GM12864 (cell line): ENCODE measurements at regions not wholly inside any gene's neighbourhood (a gene's known extent, or its start where the extent isn't known, plus 50 kb on each side); places are given as distances from the start of the nearest gene placed in this dataset.

Experiments used
- DNase-seq: peaks from one replicate; pipeline ENCODE4 v3.0.0-alpha.2; 2011; ENCODE audit warnings: low read depth
- H3K4me3 ChIP-seq: 2 replicates; pipeline ENCODE4 v1.5.1; 2011; ENCODE audit warnings: mild to moderate bottlenecking, low read depth, low read length, control low read depth
- CTCF ChIP-seq: IDR thresholded peaks from 2 replicates; pipeline ENCODE4 v1.5.1; 2011; ENCODE audit warnings: low read depth, mild to moderate bottlenecking, moderate library complexity, low read length, control low read depth, inconsistent platforms; ENCODE audit errors: missing control alignments

GRCh38 chr4:123737156-123737555, 340.6 kb downstream of the SPRY1 start:
- no peak for DNase-seq
- no peak for TF ChIP-seq CTCF
- no peak overlapping the region for H3K4me3 ChIP-seq

- no peak for TF ChIP-seq CTCF
- no peak for DNase-seq
- no peak overlapping the region for H3K4me3 ChIP-seq
These were observed 343.2 kb downstream of the SPRY1 start for GRCh38 chr4:123739806-123740205.

- TF ChIP-seq CTCF = no peak
- no peak for DNase-seq
- H3K4me3 ChIP-seq = no peak overlapping the region
These were observed 343.6 kb downstream of the SPRY1 start for GRCh38 chr4:123740236-123740635.

GRCh38 chr4:123741906-123742305, 345.3 kb downstream of the SPRY1 start:
- no peak for TF ChIP-seq CTCF
- H3K4me3 ChIP-seq = no peak overlapping the region
- no peak for DNase-seq

- DNase-seq = no peak
- no peak overlapping the region for H3K4me3 ChIP-seq
- no peak for TF ChIP-seq CTCF
These were observed 347.3 kb downstream of the SPRY1 start for GRCh38 chr4:123743848-123744247.

- no peak for DNase-seq
- no peak for TF ChIP-seq CTCF
- H3K4me3 ChIP-seq = no peak overlapping the region
These were observed 348.2 kb downstream of the SPRY1 start for GRCh38 chr4:123744664-123745290.

- TF ChIP-seq CTCF = no peak
- H3K4me3 ChIP-seq = no peak overlapping the region
- no peak for DNase-seq
These were observed 350.4 kb downstream of the SPRY1 start for GRCh38 chr4:123747016-123747415.
